K562 (cell line): ENCODE measurements at regions not wholly inside any gene's neighbourhood (a gene's known extent, or its start where the extent isn't known, plus 50 kb on each side); places are given as distances from the start of the nearest gene placed in this dataset.
A peak's percentile ranks its signal among the peaks of the same experiment; 100 is the strongest.

Source experiments
- ATAC-seq: fragments of 200-7000 bp; cut with Tn5 transposase; 3 replicates; pipeline ENCODE4 v1.9.1; 2020; ENCODE audit warnings: moderate library complexity
- BruUV-seq: library from RNA; stranded (reverse); fragments of 400-500 nt; replicated peaks from 2 replicates; lab custom pipeline; 2021; lab: Mats Ljungman, UMichigan
- CTCF ChIA-PET: fragments of 300-600 bp; formaldehyde crosslinking; extraction: SDS; loops from one replicate; lab custom pipeline; 2021; ENCODE audit warnings: low intra/inter-chr PET ratio; lab: Yijun Ruan, JAX
- POLR2A ChIA-PET: fragments of 300-600, 350-650 bp; sonication (Branson Sonifier 250); formaldehyde crosslinking; extraction: SDS; loops from one replicate; lab custom pipeline; 2021; ENCODE audit warnings: antibody characterized with exemption, inconsistent platforms; lab: Yijun Ruan, JAX
- DNase-seq, 4 experiments: peaks; one replicate each; pipeline versions ENCODE4 v3.0.0 to v3.0.0-alpha.2; 2011 to 2018; ENCODE audit warnings: low spot score in 3 of 4, mixed read lengths in 3 of 4; ENCODE audit errors: extremely low read depth in 1 of 4
- FAIRE-seq: peaks from 2 replicates; lab custom pipeline; 2011; peaks lifted over from hg19 to GRCh38; lab: Jason Lieb, UNC
- H2AFZ ChIP-seq: 2 replicates; pipeline ENCODE4 v1.6.0; 2011; ENCODE audit warnings: low read depth, low read length, control low read depth, inconsistent platforms
- H3K27ac ChIP-seq: fragments of 200-600 bp; 3 replicates; pipeline ENCODE4 v1.8.0; 2011; ENCODE audit warnings: low read depth, mild to moderate bottlenecking, control low read depth, inconsistent platforms, low read length, moderate library complexity, mixed read lengths; ENCODE audit errors: extremely low read depth
- H3K27me3 ChIP-seq, 2 experiments: fragments of 300-600 bp in 1 of 2; 2 replicates in 1 of 2; 3 replicates in 1 of 2; pipeline versions ENCODE4 v1.6.0 to v1.8.0; 2011; ENCODE audit warnings: inconsistent platforms in 2 of 2, low read length in 2 of 2, mild to moderate bottlenecking in 1 of 2, mixed read lengths in 1 of 2, moderate library complexity in 1 of 2; ENCODE audit not compliant: control insufficient read depth in 2 of 2, insufficient read depth in 2 of 2
- H3K36me3 ChIP-seq: fragments of 300-600 bp; 3 replicates; pipeline ENCODE4 v1.8.0; 2011; ENCODE audit warnings: mild to moderate bottlenecking, low read length, inconsistent platforms; ENCODE audit not compliant: control insufficient read depth, insufficient read depth
- H3K4me1 ChIP-seq, 2 experiments: fragments of 200-600 bp in 1 of 2; replicated peaks in 1 of 2; 2 replicates in 1 of 2; 3 replicates in 1 of 2; pipeline versions ENCODE4 v1.5.1 to v1.8.0; 2011; ENCODE audit warnings: inconsistent platforms in 2 of 2, low read length in 2 of 2, mild to moderate bottlenecking in 1 of 2, mixed read lengths in 1 of 2, moderate library complexity in 1 of 2; ENCODE audit not compliant: control insufficient read depth in 2 of 2, insufficient read depth in 2 of 2
- H3K4me2 ChIP-seq: 2 replicates; pipeline ENCODE4 v1.6.1; 2011; ENCODE audit warnings: low read length, control low read depth, inconsistent platforms, mixed read lengths; ENCODE audit not compliant: insufficient read depth
- H3K4me3 ChIP-seq: fragments of 200-600 bp; sonication (generic), shearing (Covaris generic); 2 replicates; pipeline ENCODE4 v1.5.1; 2016; ENCODE audit warnings: control low read depth, inconsistent platforms
- H3K79me2 ChIP-seq: fragments of 200-600 bp; 3 replicates; pipeline ENCODE4 v1.8.0; 2011; ENCODE audit warnings: low read length, inconsistent platforms; ENCODE audit not compliant: control insufficient read depth, insufficient read depth
- H3K9ac ChIP-seq, 2 experiments: 2 replicates each; pipeline versions ENCODE4 v1.6.0 to v1.6.1; 2011; ENCODE audit warnings: low read depth in 2 of 2, low read length in 2 of 2, control low read depth in 1 of 2, inconsistent platforms in 1 of 2, mild to moderate bottlenecking in 1 of 2, mixed read lengths in 1 of 2; ENCODE audit not compliant: insufficient read depth in 1 of 2
- H3K9me1 ChIP-seq: one replicate; pipeline ENCODE4 v1.6.0; 2011; ENCODE audit warnings: inconsistent platforms, mild to moderate bottlenecking, low read length, moderate library complexity; ENCODE audit not compliant: control insufficient read depth, insufficient read depth
- H3K9me3 ChIP-seq: replicated peaks from 2 replicates; pipeline ENCODE4 v1.5.1; 2011; ENCODE audit warnings: low read depth, low read length, inconsistent platforms; ENCODE audit not compliant: control insufficient read depth, insufficient read depth
- H4K20me1 ChIP-seq: replicated peaks from 2 replicates; pipeline ENCODE4 v1.6.1; 2011; ENCODE audit warnings: low read length, inconsistent platforms, mixed read lengths; ENCODE audit not compliant: control insufficient read depth, insufficient read depth
- CSDE1 ChIP-seq, 2 experiments: fragments of 450-650 bp; IDR thresholded peaks; 2 replicates each; pipeline ENCODE4 v1.6.1; 2016; ENCODE audit warnings: mild to moderate bottlenecking in 1 of 2
- DMBX1 ChIP-seq: fragments of 250-450 bp; sonication (Bioruptor Pico); IDR thresholded peaks from 2 replicates; pipeline ENCODE4 v1.8.0; 2022; ENCODE audit warnings: inconsistent platforms, mild to moderate bottlenecking, moderate library complexity, borderline replicate concordance
- ERF ChIP-seq: fragments of 450-650 bp; formaldehyde crosslinking; IDR thresholded peaks from 2 replicates; pipeline ENCODE4 v1.4.0; 2020; ENCODE audit warnings: mild to moderate bottlenecking, mixed read lengths
- FOS ChIP-seq: IDR thresholded peaks from 3 replicates; pipeline ENCODE4 v1.6.1; 2011; ENCODE audit not compliant: insufficient read length; ENCODE audit errors: extremely low read depth
- MAZ ChIP-seq, 2 experiments: fragments of 450-650 bp in 1 of 2; sonication (generic) in 1 of 2; formaldehyde crosslinking; IDR thresholded peaks in 1 of 2; conservative IDR thresholded peaks in 1 of 2; 2 replicates each; pipeline versions ENCODE4 v1.4.0 to v1.5.0; 2020; ENCODE audit warnings: mild to moderate bottlenecking in 1 of 2, missing genetic modification reagents in 1 of 2
- NR4A1 ChIP-seq, 2 experiments: fragments of 250-450 bp in 1 of 2; fragments of 450-650 bp in 1 of 2; sonication (Bioruptor Pico) in 1 of 2; IDR thresholded peaks; 2 replicates each; pipeline versions ENCODE4 v1.4.0 to v1.6.1; 2016 to 2020; ENCODE audit warnings: mild to moderate bottlenecking in 2 of 2, missing compliant biosample characterization in 1 of 2, missing genetic modification characterization in 1 of 2, moderate library complexity in 1 of 2
- RERE ChIP-seq: sonication (generic); formaldehyde crosslinking; IDR thresholded peaks from 2 replicates; pipeline ENCODE4 v1.8.0; 2023; ENCODE audit warnings: missing genetic modification reagents, mild to moderate bottlenecking, borderline replicate concordance
- SUPT5H ChIP-seq: fragments of 450-650 bp; IDR thresholded peaks from 2 replicates; pipeline ENCODE4 v1.6.1; 2016
- ZNF79 ChIP-seq: fragments of 250-450 bp; sonication (Bioruptor Pico); IDR thresholded peaks from 2 replicates; pipeline ENCODE4 v1.4.0; 2020; ENCODE audit warnings: low read depth, mild to moderate bottlenecking, moderate library complexity
- WGBS: fragments of 100-300 bp; shearing (Covaris generic); methylation state at CpG from one replicate; pipeline ENCODE4 v1.1.6; 2016; ENCODE audit warnings: low coverage, mixed read lengths; ENCODE audit not compliant: insufficient coverage; ENCODE audit errors: missing lambda C conversion rate; 5-methylcytosine and 5-hydroxymethylcytosine counted together
- in situ Hi-C: fragments of 300-500 bp; cut with MboI; formaldehyde crosslinking; loops from 4 replicates; pipeline ENCODE4 v1.15.0; 2018; ENCODE audit warnings: inconsistent platforms, mixed read lengths
- intact Hi-C: fragments of 100-400 bp; cut with micrococcal nuclease; formaldehyde crosslinking; loops from 2 replicates; pipeline ENCODE4 v1.14.2; 2022

- TF ChIP-seq ERF (CRISPR knock-in tag) (peak; percentile 87; the same call in 1 of the 2 replicates), CSDE1 (IDR thresholded peaks at IDR 0.05) (no peak)
Measured at GRCh38 chr12:89243771-89244170, 108.5 kb downstream of the DUSP6 start (continued).

GRCh38 chr12:89239534-89239933, 112.8 kb downstream of the DUSP6 start:
- H3K4me1 ChIP-seq: no peaks in the 10 kb centered on the region; a peak in 2 of 5 replicates
- ATAC-seq (no peak), FAIRE-seq (no peak), DNase-seq (no peak)
- intact Hi-C loops (no loop called here), in situ Hi-C loops (no loop called here)
- no peak overlapping the region for H2AFZ ChIP-seq
- H3K4me2 ChIP-seq: no peak overlapping the region
- TF ChIP-seq ZNF79 (CRISPR knock-in tag): 0 out of 2 replicates have a peak, but pooled peaks have one; percentile 19
- TF ChIP-seq SUPT5H: no peak
- no peak overlapping the region for H3K4me3 ChIP-seq
- no peaks in the 10 kb centered on the region for H3K9me1 ChIP-seq
- no peaks in the 10 kb centered on the region for H3K27me3 ChIP-seq
- H3K79me2 ChIP-seq: no peaks in the 10 kb centered on the region
- ChIA-PET POLR2A (no interaction called here), CTCF (no interaction called here)
- no TSS peak for BruUV-seq
- no peaks in the 10 kb centered on the region for H4K20me1 ChIP-seq
- 0% methylated on average over 2 of the region's 2 CpGs for WGBS
- H3K9me3 ChIP-seq: no peaks in the 10 kb centered on the region
- no peaks in the 10 kb centered on the region for H3K36me3 ChIP-seq
- H3K27ac ChIP-seq: no peak overlapping the region
- no peak overlapping the region for H3K9ac ChIP-seq

GRCh38 chr12:89238593-89238992, 113.7 kb downstream of the DUSP6 start:
- in situ Hi-C loops: no loop called here
- intact Hi-C loops: no loop called here
- ChIA-PET CTCF (no interaction called here), POLR2A (interaction anchor here (0.5 to 0.9 kb wide), 2 partner anchors 25 to 73 kb away, joined by 3 read pairs; no protein-coding TSS in a partner anchor)
- 0% methylated on average over 1 of the region's 2 CpGs for WGBS
- no TSS peak for BruUV-seq
- Histone ChIP-seq H3K9me1 (no peaks in the 10 kb centered on the region), H3K4me2 (no peak overlapping the region), H3K79me2 (no peaks in the 10 kb centered on the region), H3K4me3 (no peak overlapping the region), H3K36me3 (no peaks in the 10 kb centered on the region), H3K9me3 (no peaks in the 10 kb centered on the region), H3K27me3 (no peaks in the 10 kb centered on the region), H4K20me1 (no peaks in the 10 kb centered on the region), H3K27ac (no peak overlapping the region), H2AFZ (no peak overlapping the region), H3K9ac (no peak overlapping the region), H3K4me1 (no peaks in the 10 kb centered on the region; a peak in 2 of 5 replicates)
- no peak for FAIRE-seq
- ATAC-seq: no peak
- no peak for DNase-seq
- no peak for TF ChIP-seq RERE (CRISPR knock-in tag)
- peak in 1 of 2 experiments; percentile 39; a peak in 2 of 4 replicates for TF ChIP-seq MAZ (CRISPR knock-in tag; conservative IDR thresholded peaks at IDR 0.05 in 1 of 2, IDR thresholded peaks at IDR 0.05 in 1 of 2)
- TF ChIP-seq DMBX1 (CRISPR knock-in tag): peak; percentile 68; the same call in 1 of the 2 replicates
- no peak for TF ChIP-seq NR4A1 (CRISPR knock-in tag; IDR thresholded peaks at IDR 0.05)
- TF ChIP-seq NR4A1 (tag; IDR thresholded peaks at IDR 0.05): peak; percentile 70; the same call in 1 of the 2 replicates
- peak; percentile 72; the same call in 1 of the 2 replicates for TF ChIP-seq ERF (CRISPR knock-in tag)
- TF ChIP-seq FOS: no peak
